Loucy (cell line): ENCODE measurements at regions not wholly inside any gene's neighbourhood (a gene's known extent, or its start where the extent isn't known, plus 50 kb on each side); places are given as distances from the start of the nearest gene placed in this dataset.

Source experiments
- H2AFZ ChIP-seq: fragments of 200-600 bp; sonication (generic); 2 replicates; pipeline ENCODE4 v1.6.0; 2016; ENCODE audit warnings: antibody characterized with exemption, mild to moderate bottlenecking, low read length, moderate library complexity
- H3F3A ChIP-seq: fragments of 200-600 bp; 2 replicates; pipeline ENCODE4 v1.6.0; 2016; ENCODE audit warnings: antibody characterized with exemption, low read depth, mild to moderate bottlenecking
- H3K27me3 ChIP-seq: fragments of 200-600 bp; sonication (generic); 2 replicates; pipeline ENCODE4 v1.6.1; 2014; ENCODE audit warnings: low read length, mild to moderate bottlenecking; ENCODE audit not compliant: insufficient read depth, poor library complexity, severe bottlenecking
- H3K36me3 ChIP-seq: fragments of 200-600 bp; sonication (generic); 2 replicates; pipeline ENCODE4 v1.6.1; 2016; ENCODE audit warnings: low read length; ENCODE audit not compliant: insufficient read depth
- H3K4me1 ChIP-seq: fragments of 200-600 bp; sonication (generic); 2 replicates; pipeline ENCODE4 v1.5.1; 2014; ENCODE audit warnings: low read length, mild to moderate bottlenecking; ENCODE audit not compliant: insufficient read depth, poor library complexity, severe bottlenecking
- H3K4me2 ChIP-seq: fragments of 200-600 bp; sonication (generic); 2 replicates; pipeline ENCODE4 v1.6.0; 2014; ENCODE audit warnings: antibody characterized with exemption, low read length, low read depth, mild to moderate bottlenecking; ENCODE audit not compliant: poor library complexity, severe bottlenecking
- H3K4me3 ChIP-seq: fragments of 200-600 bp; sonication (generic); 2 replicates; pipeline ENCODE4 v1.5.1; 2014; ENCODE audit warnings: low read length, mild to moderate bottlenecking, mixed read lengths; ENCODE audit not compliant: poor library complexity, severe bottlenecking
- H3K79me2 ChIP-seq: fragments of 200-600 bp; sonication (generic); 2 replicates; pipeline ENCODE4 v1.6.1; 2014; ENCODE audit warnings: low read length; ENCODE audit not compliant: insufficient read depth
- H3K9ac ChIP-seq: fragments of 200-600 bp; sonication (generic); 2 replicates; pipeline ENCODE4 v1.6.0; 2014; ENCODE audit warnings: mild to moderate bottlenecking, low read depth, low read length, moderate library complexity; ENCODE audit not compliant: poor library complexity, severe bottlenecking
- H3K9me2 ChIP-seq: fragments of 200-600 bp; sonication (generic); replicated peaks from 2 replicates; pipeline ENCODE4 v1.6.1; 2016; ENCODE audit warnings: low read depth, low read length, mixed read lengths
- H3K9me3 ChIP-seq: fragments of 200-600 bp; sonication (generic); 2 replicates; pipeline ENCODE4 v1.6.1; 2014; ENCODE audit warnings: mild to moderate bottlenecking, antibody characterized with exemption, low read length, low read depth; ENCODE audit not compliant: insufficient read depth
- H4K20me1 ChIP-seq: fragments of 200-600 bp; sonication (generic); 2 replicates; pipeline ENCODE4 v1.6.0; 2014; ENCODE audit warnings: antibody characterized with exemption, low read length, mild to moderate bottlenecking; ENCODE audit not compliant: insufficient read depth, poor library complexity, severe bottlenecking
- CTCF ChIP-seq: fragments of 200-600 bp; sonication (generic); conservative IDR thresholded peaks from 2 replicates; pipeline ENCODE4 v1.5.1; 2014; ENCODE audit warnings: mild to moderate bottlenecking, antibody characterized with exemption, low read length
- EZH2phosphoT487 ChIP-seq: fragments of 200-600 bp; IDR thresholded peaks from 2 replicates; pipeline ENCODE4 v1.6.1; 2018; ENCODE audit warnings: antibody characterized with exemption, mild to moderate bottlenecking, moderate library complexity, borderline replicate concordance

GRCh38 chr4:131296192-131296591 is 1852.9 kb upstream of the PCDH10 start:
- H3K36me3 ChIP-seq, result no peaks in the 10 kb centered on the region
- no peaks in the 10 kb centered on the region for H3K27me3 ChIP-seq
- no peak overlapping the region for H2AFZ ChIP-seq
- H3K4me3 ChIP-seq, result no peak overlapping the region
- no peaks in the 10 kb centered on the region for H4K20me1 ChIP-seq
- no peaks in the 10 kb centered on the region for H3K9me3 ChIP-seq
- H3K79me2 ChIP-seq, result no peaks in the 10 kb centered on the region
- H3K9me2 ChIP-seq, result no peaks in the 10 kb centered on the region
- no peak overlapping the region for H3K4me2 ChIP-seq
- TF ChIP-seq EZH2phosphoT487 (no peak), CTCF (no peak)
- H3K9ac ChIP-seq, result no peak overlapping the region
- H3F3A ChIP-seq, result no peaks in the 10 kb centered on the region
- no peaks in the 10 kb centered on the region for H3K4me1 ChIP-seq

DNA sequence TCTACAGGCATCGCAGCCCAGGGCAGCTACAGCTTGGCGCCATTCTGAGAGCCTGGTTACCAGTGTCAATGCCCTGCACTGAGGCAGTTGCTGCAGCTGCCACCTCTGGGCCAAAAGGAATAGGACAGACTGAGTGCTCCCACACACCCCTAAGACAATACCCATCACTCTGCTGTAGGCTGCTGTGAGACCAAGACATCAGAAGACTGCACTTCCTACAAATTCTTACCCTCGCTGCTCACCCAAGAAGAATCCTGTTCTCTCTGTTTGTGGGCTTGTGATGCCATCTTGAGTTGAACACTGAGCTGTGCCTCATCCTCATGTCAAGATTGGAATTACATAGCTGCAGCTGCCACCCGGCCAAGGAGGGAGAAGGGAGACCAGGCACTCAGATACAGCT is 1847.0 kb upstream of the PCDH10 start:
- H3K4me2 ChIP-seq, result no peak overlapping the region
- no peaks in the 10 kb centered on the region for H3K4me1 ChIP-seq
- H3K9ac ChIP-seq, result no peak overlapping the region
- H3K9me2 ChIP-seq, result no peaks in the 10 kb centered on the region
- H3F3A ChIP-seq, result no peaks in the 10 kb centered on the region
- H3K9me3 ChIP-seq, result no peaks in the 10 kb centered on the region
- no peaks in the 10 kb centered on the region for H4K20me1 ChIP-seq
- no peaks in the 10 kb centered on the region for H3K36me3 ChIP-seq
- H3K79me2 ChIP-seq, result no peaks in the 10 kb centered on the region
- H3K4me3 ChIP-seq, result no peak overlapping the region
- H2AFZ ChIP-seq, result no peak overlapping the region
- no peaks in the 10 kb centered on the region for H3K27me3 ChIP-seq
- TF ChIP-seq CTCF (peak; percentile 17; the same call in 1 of the 2 replicates), EZH2phosphoT487 (no peak)

DNA sequence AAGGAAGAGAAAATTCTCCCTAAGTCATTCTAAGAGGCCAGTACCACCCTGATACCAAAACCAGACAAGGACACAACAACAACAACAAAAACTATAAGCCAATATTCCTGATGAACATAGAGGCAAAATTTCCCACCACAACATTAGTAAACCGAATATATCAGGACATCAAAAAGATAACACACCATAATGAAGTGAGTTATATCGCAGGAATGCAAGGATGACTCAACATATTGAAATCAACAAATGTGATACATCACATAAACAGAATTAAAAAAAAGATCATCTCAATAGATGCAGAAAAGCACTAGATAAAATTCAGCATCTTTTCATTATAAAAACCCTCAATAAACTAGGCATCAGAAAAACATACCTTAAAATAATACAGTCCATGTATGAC is 1844.4 kb upstream of the PCDH10 start:
- Histone ChIP-seq H3K4me3 (no peak overlapping the region), H3K9me3 (no peaks in the 10 kb centered on the region), H3K9me2 (no peaks in the 10 kb centered on the region), H3K4me1 (no peaks in the 10 kb centered on the region), H3K4me2 (no peak overlapping the region), H3F3A (no peaks in the 10 kb centered on the region), H3K36me3 (no peaks in the 10 kb centered on the region), H4K20me1 (no peaks in the 10 kb centered on the region), H3K79me2 (no peaks in the 10 kb centered on the region), H3K9ac (no peak overlapping the region), H3K27me3 (no peaks in the 10 kb centered on the region), H2AFZ (no peak overlapping the region)
- TF ChIP-seq EZH2phosphoT487, result no peak
- no peak for TF ChIP-seq CTCF
